Neuronal stem cell (in vitro differentiated cells): ENCODE measurements at regions not wholly inside any gene's neighbourhood (a gene's known extent, or its start where the extent isn't known, plus 50 kb on each side); places are given as distances from the start of the nearest gene placed in this dataset.
"Not testable (repeated sequence)": the region's sequence is repeated elsewhere in the genome, so short reads cannot be mapped to it uniquely, and the experiment has no call there.

ENCODE experiments used
- DNase-seq: peaks from one replicate; pipeline ENCODE4 v3.0.0-alpha.2; 2013; ENCODE audit warnings: low spot score
- H2AFZ ChIP-seq: one replicate; pipeline ENCODE4 v1.6.1; 2013; ENCODE audit warnings: mild to moderate bottlenecking, low read length, inconsistent platforms
- H2AK5ac ChIP-seq: 2 replicates; pipeline ENCODE4 v1.6.1; 2013; ENCODE audit warnings: low read depth, mild to moderate bottlenecking, inconsistent platforms, low read length, moderate library complexity, mixed read lengths
- H2BK120ac ChIP-seq: 2 replicates; pipeline ENCODE4 v1.6.1; 2013; ENCODE audit warnings: low read depth, mild to moderate bottlenecking, inconsistent platforms, low read length, moderate library complexity, mixed read lengths
- H2BK12ac ChIP-seq: one replicate; pipeline ENCODE4 v1.6.1; 2013; ENCODE audit warnings: low read length, inconsistent platforms
- H2BK15ac ChIP-seq: 2 replicates; pipeline ENCODE4 v1.6.1; 2013; ENCODE audit warnings: mild to moderate bottlenecking, low read length, inconsistent platforms, mixed read lengths
- H2BK5ac ChIP-seq: one replicate; pipeline ENCODE4 v1.6.1; 2013; ENCODE audit warnings: inconsistent platforms, mild to moderate bottlenecking, low read length, moderate library complexity
- H3K14ac ChIP-seq: one replicate; pipeline ENCODE4 v1.6.1; 2013; ENCODE audit warnings: low read length, inconsistent platforms
- H3K18ac ChIP-seq: 2 replicates; pipeline ENCODE4 v1.6.1; 2013; ENCODE audit warnings: low read length, inconsistent platforms
- H3K23ac ChIP-seq: 2 replicates; pipeline ENCODE4 v1.6.1; 2013; ENCODE audit warnings: low read depth, mild to moderate bottlenecking, mixed read lengths, low read length, inconsistent platforms; ENCODE audit not compliant: poor library complexity
- H3K27ac ChIP-seq: replicated peaks from 3 replicates; pipeline ENCODE4 v1.5.1; 2013; ENCODE audit warnings: low read length, inconsistent platforms
- H3K27me3 ChIP-seq, 3 experiments: 2 replicates each; pipeline ENCODE4 v1.6.1; 2013; ENCODE audit warnings: low read length in 3 of 3, mild to moderate bottlenecking in 2 of 3, inconsistent platforms in 1 of 3, low read depth in 1 of 3, mixed read lengths in 1 of 3, moderate library complexity in 1 of 3; ENCODE audit not compliant: control insufficient read depth in 3 of 3, insufficient read depth in 3 of 3
- H3K36me3 ChIP-seq, 2 donors: replicated peaks in 1 of 2; 2 replicates each; pipeline ENCODE4 v1.6.1; 2013; ENCODE audit warnings: low read length in 2 of 2; ENCODE audit not compliant: control insufficient read depth in 2 of 2, insufficient read depth in 2 of 2
- H3K4ac ChIP-seq: 2 replicates; pipeline ENCODE4 v1.6.1; 2013; ENCODE audit warnings: inconsistent platforms, mild to moderate bottlenecking, low read length, moderate library complexity
- H3K4me1 ChIP-seq, 2 donors: 1 replicate in 1 of 2; 2 replicates in 1 of 2; pipeline ENCODE4 v1.6.1; 2013; ENCODE audit warnings: low read length in 2 of 2, low read depth in 1 of 2; ENCODE audit not compliant: control insufficient read depth in 2 of 2, insufficient read depth in 1 of 2
- H3K4me2 ChIP-seq: one replicate; pipeline ENCODE4 v1.6.1; 2013; ENCODE audit warnings: mild to moderate bottlenecking, low read length, inconsistent platforms; ENCODE audit not compliant: insufficient read depth, poor library complexity, severe bottlenecking
- H3K4me3 ChIP-seq, 2 donors: 2 replicates each; pipeline ENCODE4 v1.5.1; 2013; ENCODE audit warnings: low read length in 2 of 2, mild to moderate bottlenecking in 2 of 2, inconsistent platforms in 1 of 2, moderate library complexity in 1 of 2
- H3K79me1 ChIP-seq: one replicate; pipeline ENCODE4 v1.6.1; 2013; ENCODE audit warnings: low read depth, mild to moderate bottlenecking, inconsistent platforms, low read length, moderate library complexity
- H3K9ac ChIP-seq: one replicate; pipeline ENCODE4 v1.6.1; 2013; ENCODE audit warnings: mild to moderate bottlenecking, low read depth, low read length, inconsistent platforms; ENCODE audit not compliant: poor library complexity
- H3K9me3 ChIP-seq, 2 donors: replicated peaks in 1 of 2; 2 replicates each; pipeline versions ENCODE3 to v1.6.1; 2013; ENCODE audit warnings: low read length in 2 of 2, mild to moderate bottlenecking in 2 of 2, inconsistent platforms in 1 of 2, low read depth in 1 of 2, mixed read lengths in 1 of 2, moderate library complexity in 1 of 2; ENCODE audit not compliant: control insufficient read depth in 2 of 2, insufficient read depth in 1 of 2
- H4K8ac ChIP-seq: one replicate; pipeline ENCODE4 v1.6.1; 2013; ENCODE audit warnings: low read depth, mild to moderate bottlenecking, inconsistent platforms, low read length, moderate library complexity
- H4K91ac ChIP-seq: one replicate; pipeline ENCODE4 v1.6.1; 2013; ENCODE audit warnings: low read length, low read depth, mild to moderate bottlenecking, inconsistent platforms; ENCODE audit not compliant: poor library complexity
- WGBS, 2 donors: extraction: QIAGEN DNeasy Blood & Tissue Kit; methylation state at CpG; one replicate each; pipeline ENCODE4 v1.1.7; 2013; ENCODE audit warnings: missing lambda C conversion rate in 2 of 2, mixed read lengths in 1 of 2; ENCODE audit not compliant: insufficient read length in 2 of 2, insufficient replicate concordance in 1 of 2; ENCODE audit errors: extremely low coverage in 2 of 2; 5-methylcytosine and 5-hydroxymethylcytosine counted together

DNA sequence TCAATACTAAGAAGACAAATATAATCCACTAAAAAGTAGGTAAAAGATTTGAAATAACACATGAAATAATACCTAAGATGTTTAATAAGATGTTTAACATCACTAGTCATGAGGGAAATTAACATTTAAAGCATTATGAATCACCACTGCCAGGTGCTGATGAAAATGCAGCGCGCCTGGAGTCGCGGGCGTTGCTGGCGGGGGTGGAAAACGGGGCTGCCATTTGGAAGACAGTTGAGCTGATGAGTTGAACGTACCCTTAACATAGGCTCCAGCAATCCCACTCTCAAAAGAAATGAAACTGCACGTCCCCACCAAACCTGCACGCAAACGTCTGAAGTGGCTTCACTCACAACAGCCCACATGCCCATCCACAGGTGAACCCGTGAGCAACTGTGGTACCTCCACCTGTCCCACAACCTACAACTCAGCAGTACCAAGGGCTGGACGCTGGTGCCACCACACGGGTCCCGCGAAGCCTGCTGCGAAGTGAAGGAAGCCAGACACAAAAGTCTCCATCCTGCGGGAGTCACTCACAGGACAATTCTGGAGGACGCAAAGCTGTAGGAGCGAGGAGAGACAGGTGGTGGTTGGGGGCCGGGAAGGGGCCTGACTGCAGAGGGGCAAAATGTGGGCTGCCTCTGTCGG, 189.3 kb downstream of the NPIPB11 start:
- not testable (repeated sequence) for H3K9ac ChIP-seq, H3K4me2 ChIP-seq, DNase-seq, H2AFZ ChIP-seq, H3K23ac ChIP-seq, H2AK5ac ChIP-seq, H3K36me3 ChIP-seq, H3K14ac ChIP-seq, H3K9me3 ChIP-seq, H2BK5ac ChIP-seq, H3K4me1 ChIP-seq, H2BK15ac ChIP-seq, H4K8ac ChIP-seq, H3K27me3 ChIP-seq, H2BK12ac ChIP-seq, H2BK120ac ChIP-seq, H3K18ac ChIP-seq, H3K4ac ChIP-seq, H3K27ac ChIP-seq, H4K91ac ChIP-seq, H3K79me1 ChIP-seq, H3K4me3 ChIP-seq
- no CpG with 5 or more reads among the region's 22 CpGs for whole genome bisulfite sequencing, 2 donors

DNA sequence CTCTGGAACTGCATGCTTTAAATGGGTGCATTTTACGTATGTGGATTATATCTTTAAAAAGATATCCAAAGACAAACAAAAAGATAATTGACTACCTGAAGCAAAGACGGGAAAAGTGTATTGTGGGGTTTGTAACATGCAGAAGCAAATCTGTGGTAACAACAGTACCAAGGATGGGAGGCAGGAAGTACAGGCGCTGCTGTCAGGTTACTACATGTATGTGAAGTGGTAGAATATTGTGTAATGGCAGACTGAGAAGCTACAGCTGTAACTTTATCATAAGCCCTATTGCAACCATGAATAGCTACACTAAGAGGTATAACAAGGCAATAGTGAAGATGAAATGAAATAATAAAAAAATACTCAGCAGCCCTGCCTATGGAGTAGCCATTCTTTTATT, 192.7 kb downstream of the NPIPB11 start:
- not testable (repeated sequence) for H3K14ac ChIP-seq, H3K9me3 ChIP-seq, H3K4me1 ChIP-seq, H3K27me3 ChIP-seq, H2AFZ ChIP-seq, H3K9ac ChIP-seq, H2AK5ac ChIP-seq, H3K23ac ChIP-seq, H2BK15ac ChIP-seq, H3K4ac ChIP-seq, H2BK5ac ChIP-seq, H2BK120ac ChIP-seq, DNase-seq, H4K91ac ChIP-seq, H3K18ac ChIP-seq, H3K4me3 ChIP-seq, H2BK12ac ChIP-seq, H3K79me1 ChIP-seq, H3K27ac ChIP-seq, H3K36me3 ChIP-seq, H4K8ac ChIP-seq, H3K4me2 ChIP-seq
- WGBS, 2 donors = no CpG with 5 or more reads among the region's 3 CpGs

DNA sequence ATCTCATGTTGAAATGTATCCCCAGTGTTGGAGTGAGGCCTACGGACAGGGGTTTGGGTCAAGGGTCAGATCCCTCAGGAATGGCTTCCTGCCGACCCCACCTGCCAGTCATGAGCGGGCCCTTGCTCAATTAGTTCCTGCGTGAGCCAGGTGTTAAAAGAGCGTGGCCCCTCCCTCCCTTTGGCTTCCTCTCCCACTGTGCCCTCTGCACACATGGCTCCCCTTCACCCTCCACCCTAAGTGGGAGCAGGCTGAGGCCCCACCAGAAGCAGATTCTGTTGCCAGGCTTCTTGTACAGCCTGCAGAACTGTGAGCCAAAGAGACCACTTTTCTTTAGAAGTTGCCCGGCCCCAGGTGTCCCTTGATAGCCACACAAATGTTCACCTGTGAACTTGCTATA, 193.3 kb downstream of the NPIPB11 start:
- not testable (repeated sequence) for H3K36me3 ChIP-seq, H2BK15ac ChIP-seq, H2BK5ac ChIP-seq, H4K91ac ChIP-seq, DNase-seq, H3K9ac ChIP-seq, H3K4me1 ChIP-seq, H2BK12ac ChIP-seq, H3K4me2 ChIP-seq, H3K14ac ChIP-seq, H2BK120ac ChIP-seq, H3K4me3 ChIP-seq, H3K9me3 ChIP-seq, H3K4ac ChIP-seq, H3K27me3 ChIP-seq, H3K27ac ChIP-seq, H3K18ac ChIP-seq, H3K79me1 ChIP-seq, H2AFZ ChIP-seq, H3K23ac ChIP-seq, H2AK5ac ChIP-seq
- no CpG with 5 or more reads among the region's 6 CpGs for WGBS, 2 donors
- H4K8ac ChIP-seq = peak overlapping the region; percentile 43

DNA sequence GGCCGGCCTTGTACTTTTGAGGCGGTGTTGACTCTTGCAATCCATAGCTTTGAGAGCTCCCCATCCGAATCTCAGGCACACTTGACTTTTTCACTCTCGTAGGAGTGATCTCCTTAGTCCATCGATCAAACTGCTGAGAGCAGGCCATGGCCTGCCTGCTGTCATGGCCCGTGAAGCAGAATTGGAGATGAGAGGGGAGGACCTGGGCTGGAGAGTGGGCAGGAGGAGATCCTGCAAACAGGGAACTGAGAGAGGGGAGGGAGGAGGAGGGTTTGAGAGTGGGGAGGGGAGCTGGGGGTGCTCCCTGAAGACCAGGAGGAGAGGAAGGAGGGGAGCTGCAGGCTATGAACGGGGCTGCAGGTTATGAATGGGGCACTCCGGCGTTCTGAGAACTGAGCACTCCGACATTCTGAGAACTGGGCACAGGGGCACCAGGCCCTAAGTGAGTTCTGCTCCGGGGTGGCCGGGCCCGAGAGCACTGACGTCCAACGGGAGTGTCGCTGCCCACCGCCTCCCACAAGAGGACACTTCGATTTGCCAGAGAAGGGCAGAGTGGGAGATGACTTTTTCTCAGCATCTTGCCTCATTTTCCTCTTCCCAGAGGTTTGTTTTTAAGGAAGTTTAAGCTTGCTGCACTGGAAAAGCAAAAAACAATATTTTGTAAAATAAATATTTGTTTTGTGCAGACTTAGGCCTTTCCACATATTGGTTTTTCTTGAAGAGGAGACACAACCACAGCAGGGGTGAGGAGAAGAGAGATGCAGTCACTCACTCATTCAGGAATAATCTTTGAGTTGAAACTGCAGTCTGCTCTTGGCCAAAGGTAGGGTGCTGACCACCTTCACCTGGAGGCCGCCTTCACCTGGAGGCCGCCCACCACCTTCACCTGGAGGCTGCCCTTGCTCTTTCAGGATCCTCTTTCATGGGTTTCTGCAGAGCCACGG, 194.2 kb downstream of the NPIPB11 start:
- not testable (repeated sequence) for H3K27me3 ChIP-seq, H3K9me3 ChIP-seq, H3K79me1 ChIP-seq, H2BK15ac ChIP-seq, H2BK12ac ChIP-seq, H2AK5ac ChIP-seq, H4K91ac ChIP-seq, H3K27ac ChIP-seq, H3K4me2 ChIP-seq, H2AFZ ChIP-seq, H3K4me3 ChIP-seq, H4K8ac ChIP-seq, H3K14ac ChIP-seq, H3K4ac ChIP-seq, DNase-seq, H3K4me1 ChIP-seq, H3K36me3 ChIP-seq, H2BK5ac ChIP-seq, H2BK120ac ChIP-seq, H3K23ac ChIP-seq, H3K9ac ChIP-seq
- peak overlapping the region; percentile 38 for H3K18ac ChIP-seq
- WGBS, 2 donors = no CpG with 5 or more reads among the region's 21 CpGs
